ENCODE measurements at regions not wholly inside any gene's neighbourhood (a gene's known extent, or its start where the extent isn't known, plus 50 kb on each side); places are given as distances from the start of the nearest gene placed in this dataset.

DNA sequence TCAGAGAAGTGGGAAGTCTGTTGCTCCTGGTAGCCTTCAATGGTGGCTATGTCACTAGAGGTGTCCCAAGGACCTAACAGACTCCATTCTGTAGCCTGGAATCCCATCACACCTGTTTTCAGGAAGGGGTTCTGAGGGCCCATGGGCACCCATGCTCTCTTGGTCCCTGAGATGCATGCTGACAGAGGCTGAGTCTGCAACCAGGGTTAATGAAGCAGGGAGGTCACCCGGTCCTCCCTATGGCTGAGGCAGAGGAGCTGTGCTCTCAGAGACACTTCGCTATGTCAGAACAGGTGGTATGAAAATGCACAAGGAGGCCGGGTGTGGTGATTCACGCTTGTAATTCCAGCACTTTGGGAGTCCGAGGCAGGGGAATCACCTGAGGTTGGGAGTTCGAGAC is 452.1 kb downstream of the TCERG1L start:
- no peak for DNase-seq

DNA sequence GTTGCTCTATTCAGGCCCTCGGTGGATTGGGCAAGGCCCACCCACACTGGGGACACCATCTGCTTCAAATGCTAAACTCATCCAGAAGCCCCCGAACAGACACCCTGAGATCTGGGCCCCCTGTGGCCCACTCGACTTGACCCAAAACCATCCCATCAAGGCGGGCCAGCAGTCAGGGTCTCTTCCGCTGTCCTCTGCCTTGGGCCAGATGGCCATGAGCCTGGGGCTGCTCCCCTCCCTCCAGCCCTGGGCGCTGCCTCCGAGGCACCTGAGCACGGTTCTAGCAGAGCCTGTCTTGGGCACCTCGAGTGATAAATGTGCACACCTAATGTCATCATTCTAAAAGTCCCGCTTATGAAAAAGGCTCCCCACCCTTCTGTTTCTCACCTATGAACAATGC is 449.4 kb downstream of the TCERG1L start:
- DNase-seq = no peak

DNA sequence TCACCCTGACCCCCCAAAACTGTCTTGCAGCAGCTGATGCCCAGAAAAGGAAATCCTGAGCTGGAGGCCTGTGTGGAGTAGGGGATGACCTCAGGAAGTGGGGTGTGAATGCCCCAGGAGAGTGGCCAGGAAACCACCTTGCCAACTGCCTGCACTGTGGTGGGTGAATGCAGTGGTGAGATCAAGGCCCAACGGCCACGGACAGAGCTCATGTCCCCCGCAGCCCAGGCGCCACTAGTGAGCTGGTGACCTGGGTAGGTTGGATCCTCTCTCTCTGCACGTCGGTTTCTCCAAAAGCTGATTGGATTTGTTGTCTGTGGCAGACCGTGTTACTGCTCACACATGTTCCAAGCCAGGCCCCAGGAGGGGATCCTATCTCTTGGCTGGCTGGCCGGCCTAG is 448.9 kb downstream of the TCERG1L start:
- no peak for DNase-seq

DNA sequence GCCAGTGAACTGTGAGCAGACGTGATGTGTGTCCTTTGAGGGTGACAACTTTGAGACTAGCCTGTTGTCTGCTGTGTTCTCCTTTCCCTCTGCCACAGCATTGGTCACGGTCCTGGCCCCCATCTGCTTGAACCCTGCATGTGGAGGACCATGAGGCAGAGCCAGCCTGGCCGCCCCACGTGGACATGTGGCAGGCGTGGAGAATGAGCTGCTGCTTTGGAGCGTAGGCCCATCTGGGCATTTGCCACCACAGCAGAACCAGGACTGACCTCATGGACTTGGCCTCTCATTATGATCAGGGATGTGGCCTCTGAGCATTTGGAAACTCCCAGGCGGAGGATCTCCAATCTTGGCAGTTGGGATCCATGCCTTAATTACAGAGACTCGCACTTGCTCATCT is 448.5 kb downstream of the TCERG1L start:
- DNase-seq = no peak

DNA sequence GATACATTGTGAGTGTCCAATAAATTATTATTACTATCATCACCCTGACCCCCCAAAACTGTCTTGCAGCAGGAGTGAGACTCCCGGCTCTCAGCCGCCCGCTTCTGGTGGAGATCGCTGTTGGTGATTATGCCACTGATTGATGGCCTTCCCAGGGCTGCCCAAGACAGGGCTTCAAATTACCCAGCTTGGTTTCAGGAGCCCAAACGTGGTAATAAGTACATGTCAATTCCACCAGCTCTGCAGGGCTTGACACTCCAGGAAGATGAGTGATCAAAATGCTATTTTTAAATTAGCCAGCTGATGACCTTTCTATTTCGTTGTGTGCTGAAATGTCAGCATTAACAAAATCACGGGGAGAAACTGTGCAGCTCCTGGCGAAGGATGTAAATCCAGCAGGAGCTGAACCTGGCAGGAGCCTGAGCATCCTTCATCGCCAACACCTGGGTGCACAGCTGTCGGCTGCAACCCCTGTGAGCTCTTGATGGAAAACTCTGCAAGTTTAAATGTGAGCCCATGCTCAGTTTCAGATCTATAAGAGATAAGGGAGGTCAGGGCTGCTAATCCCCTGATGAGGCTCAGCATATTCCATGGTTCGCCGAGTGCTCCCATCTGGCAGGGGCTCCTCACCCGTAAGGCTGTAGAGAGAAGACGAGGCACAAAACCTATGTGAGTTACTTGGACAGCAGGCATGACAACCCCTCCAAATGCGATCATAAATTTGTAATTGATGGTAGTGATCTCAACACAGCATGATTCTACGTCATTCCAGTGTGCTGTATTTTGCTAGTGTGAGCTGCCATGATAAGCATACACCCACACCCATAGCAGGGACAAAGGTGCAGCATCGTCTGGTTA is 446.3 kb downstream of the TCERG1L start:
- DNase-seq = no peak

DNA sequence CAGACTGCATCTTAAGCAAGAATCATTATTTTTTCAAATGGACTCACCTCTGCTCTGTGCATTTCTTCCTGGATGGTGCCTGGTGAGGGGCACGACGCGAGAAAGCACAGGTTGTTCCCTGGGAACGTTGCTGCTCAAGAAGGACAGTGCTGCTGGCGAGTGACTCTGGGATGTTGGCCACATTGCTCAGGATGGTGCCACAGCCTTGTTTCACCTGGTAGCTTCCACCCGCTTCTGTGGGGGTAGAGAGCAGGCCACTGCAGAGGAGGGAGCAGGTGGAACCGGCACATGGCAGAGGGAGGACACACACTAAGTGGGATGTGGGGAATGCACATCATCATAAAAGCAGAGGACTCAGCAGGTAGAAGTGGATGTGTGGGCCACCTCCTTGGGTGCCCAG is 444.7 kb downstream of the TCERG1L start:
- no peak for DNase-seq

DNA sequence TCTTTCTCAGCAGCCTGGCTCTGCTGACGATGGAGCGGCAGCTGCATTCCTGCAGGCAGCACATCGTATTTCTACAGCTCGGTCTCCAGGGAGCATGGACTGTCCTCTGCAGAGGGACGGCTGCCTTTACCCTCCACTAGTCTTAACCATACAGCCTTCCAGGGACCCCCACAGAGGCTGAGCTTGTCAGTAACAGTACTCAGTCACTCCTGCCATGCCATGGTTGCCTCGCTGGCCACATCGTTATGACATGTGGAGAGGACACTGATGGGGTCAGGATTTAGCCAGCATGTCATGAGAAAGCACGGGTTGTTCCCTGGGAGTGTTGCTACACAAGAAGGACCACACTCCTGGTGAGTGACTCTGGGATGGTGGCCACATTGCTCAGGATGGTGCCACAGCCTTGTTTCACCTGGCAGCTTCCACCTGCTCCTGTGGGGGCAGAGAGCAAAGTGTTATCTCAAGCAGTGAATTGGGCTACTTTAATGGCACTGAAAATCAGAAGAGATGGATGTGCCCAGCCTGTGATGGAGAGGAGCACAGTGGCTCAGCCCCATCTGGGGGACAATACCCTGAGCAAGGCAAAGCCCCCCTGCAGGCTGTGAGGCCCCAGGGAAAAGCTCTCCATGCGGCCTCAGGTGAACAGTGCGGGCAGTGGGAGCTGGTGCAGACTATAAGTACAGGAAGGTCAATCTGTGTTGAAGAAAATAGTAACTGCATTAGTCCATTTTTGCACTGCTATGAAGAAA is 443.9 kb downstream of the TCERG1L start:
- DNase-seq = no peak

DNA sequence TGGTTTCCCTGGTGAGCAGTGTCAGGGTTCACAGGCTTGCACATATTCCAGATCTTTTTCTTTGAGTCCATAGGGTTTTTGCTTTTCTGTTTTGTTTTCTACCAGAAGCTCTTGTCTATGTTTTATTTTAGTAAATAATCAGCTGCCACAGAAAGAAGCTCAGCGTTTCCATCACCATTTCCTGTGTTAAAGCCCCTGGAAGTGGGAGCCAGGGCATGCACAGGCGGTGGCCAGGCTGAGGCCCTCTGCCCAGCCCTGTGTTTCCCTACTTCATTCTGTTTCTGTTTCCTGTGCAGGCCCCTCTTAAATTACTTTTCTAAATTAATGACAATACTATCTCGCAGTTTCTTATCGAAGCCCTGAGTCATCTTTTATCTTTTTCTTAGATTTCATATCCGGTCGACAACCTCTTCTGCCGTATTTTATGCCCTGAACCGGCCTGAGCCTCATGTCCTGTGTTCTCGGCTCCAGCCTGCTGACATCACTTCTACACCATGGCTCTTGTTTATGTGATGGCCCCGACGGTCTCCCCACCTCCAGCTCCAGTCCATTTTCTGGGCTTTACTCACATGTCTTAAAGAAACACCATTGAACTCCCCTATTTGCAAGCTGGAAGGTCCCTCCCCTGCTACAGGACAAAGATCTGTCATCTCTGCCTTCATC is 442.2 kb downstream of the TCERG1L start:
- no peak for DNase-seq

DNA sequence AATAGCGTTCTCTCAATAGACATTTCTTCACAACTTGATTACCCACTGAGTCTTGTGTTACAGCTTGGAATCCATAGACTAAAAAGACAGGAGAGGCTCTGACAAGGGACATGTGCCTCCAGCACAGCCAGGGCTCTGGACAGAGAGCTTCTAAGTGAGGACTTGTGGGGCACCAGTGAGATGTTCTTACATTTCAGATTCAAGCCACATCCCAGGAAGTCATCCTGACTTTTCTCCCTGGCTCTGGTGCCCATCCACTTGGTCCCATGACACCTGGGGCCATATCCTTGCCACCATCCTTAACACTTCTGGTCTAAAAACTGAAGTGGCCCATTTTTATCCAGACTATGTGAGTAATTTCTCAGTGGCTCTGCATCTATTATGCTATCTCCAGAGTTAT is 440.1 kb downstream of the TCERG1L start:
- no peak for DNase-seq

DNA sequence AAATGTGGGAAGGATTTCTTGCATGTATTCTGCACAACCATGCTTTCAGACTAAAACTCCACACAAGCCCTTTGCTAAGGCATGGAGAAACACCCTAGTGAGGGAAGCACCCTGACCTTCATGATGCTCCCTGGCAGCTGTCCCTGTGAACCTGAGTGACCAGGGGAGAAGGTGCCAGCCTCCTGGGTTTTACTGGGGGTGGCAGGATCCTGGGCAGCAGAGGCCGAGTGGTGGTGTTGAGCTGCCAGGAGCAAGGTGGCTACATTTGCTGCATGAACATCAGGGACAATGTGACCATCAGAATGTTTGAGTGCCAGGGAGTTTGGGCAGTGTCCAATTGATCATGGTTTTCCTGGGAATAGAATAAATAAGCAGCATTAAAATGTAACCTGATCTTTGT is 437.9 kb downstream of the TCERG1L start:
- DNase-seq = no peak

DNA sequence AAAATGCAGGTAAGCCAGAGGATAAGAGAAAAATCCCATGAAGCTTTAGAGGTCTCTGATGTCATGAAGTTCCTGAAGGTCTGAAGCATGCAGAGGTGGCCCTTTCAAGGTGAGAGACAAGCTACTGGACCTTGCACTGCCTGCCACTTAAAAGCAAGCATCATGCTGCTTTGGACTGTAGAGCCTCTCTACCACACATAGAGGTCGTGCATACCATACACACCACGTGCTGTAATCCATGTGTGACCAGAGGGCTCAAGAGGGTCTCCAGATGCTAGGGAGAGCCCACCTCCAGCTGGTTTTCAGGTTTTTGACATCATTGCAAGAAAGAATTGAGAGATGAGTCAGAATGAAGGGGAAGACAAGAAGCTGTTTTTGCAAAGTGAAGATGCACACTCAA is 436.4 kb downstream of the TCERG1L start:
- no peak for DNase-seq

DNA sequence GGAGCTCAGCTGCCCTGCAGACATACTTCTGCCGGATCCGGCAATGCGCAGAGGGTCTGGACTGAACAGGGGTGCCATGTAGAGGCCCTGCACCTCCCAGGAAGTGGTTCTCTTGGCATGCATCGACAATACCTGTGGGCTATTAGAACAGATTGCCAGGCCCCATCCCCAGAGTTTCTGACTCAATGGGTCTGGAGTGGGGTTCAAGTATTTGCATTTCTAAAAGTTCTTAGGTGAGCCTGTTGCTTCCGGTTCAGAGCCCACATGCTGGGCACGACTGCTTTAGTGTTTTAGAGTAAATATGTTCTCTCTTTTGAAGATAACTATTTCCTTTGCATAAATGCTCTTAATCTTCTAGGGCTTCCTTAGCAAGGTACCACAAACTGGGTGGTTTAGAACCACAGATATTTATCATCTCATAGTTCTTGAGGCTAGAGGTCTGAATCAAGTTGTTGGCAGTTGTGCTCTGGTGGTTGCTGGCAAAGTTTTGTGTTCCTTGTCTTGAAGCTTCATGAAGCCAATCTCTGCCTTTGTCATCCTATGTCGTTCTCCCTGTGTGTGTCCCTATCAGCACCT is 435.5 kb downstream of the TCERG1L start:
- DNase-seq = no peak

DNA sequence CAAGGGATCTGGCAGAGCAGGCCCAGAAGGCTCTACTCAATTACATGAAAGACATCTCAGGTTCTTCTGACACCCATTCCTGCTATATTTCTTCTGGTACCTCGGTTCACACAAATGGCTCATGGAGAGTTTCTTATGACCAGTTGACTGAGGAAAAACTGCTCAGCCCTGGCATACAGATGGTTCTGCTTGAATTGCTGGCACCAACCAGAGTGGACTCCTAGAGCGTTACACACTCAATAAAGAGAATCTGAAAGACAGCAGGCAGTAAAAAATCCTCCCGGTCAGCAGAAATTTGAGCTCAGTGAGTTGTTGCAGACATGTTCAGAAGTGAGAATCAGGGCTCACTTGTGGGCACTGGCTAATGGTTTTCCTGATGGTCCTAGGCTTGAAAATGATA is 434.4 kb downstream of the TCERG1L start:
- no peak for DNase-seq

DNA sequence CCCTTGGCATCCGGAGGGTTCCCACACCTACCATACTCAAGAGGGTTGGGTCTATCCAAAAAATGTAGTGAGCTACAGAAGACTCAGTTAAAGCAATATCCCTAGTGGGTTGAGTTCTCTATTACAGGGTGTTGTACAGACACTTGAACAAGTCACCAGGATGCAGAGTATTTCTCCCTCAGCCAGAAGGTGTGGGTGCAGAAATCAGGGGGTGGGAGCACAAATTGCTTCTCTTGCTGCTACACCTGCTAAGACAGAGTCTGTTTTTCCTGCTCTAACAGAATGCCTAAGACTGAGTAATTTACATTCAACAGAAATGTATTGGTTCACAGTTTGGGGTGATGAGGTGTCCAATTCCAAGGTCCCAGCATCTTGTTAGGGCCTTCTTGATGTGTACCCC is 433.4 kb downstream of the TCERG1L start:
- no peak for DNase-seq

DNA sequence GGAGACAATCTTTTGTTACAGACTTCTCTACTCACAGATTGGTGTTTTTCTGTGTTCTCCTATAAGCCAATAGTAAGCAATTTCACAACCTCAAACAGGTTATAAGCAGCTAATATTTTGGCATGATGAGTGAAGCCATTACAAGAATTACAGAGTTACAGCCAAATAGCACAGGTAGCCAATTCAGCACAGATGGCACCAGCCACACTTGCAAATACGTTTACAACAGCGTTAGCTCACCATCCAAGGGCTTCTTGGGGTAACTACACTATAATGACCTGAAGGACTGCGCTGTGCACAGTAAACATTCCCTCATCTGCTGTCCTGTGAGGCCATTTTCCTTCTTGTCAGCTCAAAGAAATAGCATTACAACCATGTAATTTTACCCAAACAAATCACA is 428.6 kb downstream of the TCERG1L start:
- no peak for DNase-seq

DNA sequence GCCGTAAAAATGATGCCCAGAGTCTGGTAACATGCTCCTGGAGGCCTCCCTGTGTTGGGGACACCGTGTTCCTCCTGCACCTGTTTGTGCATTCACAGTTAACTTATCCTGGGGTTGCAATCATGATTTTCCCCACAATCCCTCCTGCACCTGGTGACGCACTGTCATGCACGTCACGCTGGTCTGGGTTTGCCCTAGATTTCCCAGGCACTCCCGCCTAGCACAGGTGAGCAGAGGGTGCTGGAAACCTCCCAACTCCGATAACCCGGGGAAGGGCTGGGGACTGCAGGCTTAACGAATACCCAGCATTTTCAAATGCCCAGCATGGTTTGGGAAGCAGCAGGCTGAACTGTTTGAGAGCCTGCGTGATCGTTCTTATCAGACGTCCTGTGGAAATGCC is 427.1 kb downstream of the TCERG1L start:
- DNase-seq = no peak

DNA sequence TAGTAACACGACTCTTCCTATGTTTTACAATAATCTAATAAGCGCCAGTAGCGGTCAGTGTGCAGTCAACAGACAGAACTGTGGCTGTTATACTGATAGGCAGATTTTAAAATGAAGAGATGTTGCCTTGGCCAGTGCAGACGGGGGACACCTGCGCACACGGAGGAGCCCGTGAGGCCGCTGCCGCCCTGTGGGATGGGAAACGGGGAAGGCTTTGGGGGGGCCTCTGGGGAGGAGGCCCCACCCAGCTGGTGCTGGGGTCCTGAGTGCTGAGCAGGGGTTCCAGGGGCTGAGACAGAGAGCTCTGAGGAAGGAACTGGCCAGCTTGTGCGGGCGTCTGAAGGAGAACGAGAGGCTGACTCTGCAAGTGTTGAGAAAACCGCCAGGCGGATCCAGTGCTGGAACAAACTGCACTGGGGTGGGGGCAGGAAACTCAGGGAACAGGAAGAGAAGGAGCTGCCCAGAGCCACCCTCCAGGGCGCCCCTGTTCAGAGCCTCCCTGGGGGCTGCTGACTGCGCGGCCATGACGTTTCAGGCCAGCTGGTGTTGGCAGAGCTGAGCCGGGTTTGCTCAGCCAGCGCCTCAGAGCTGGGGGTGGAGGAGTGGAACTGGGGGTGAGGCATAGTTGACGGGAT is 426.4 kb downstream of the TCERG1L start:
- no peak for DNase-seq

DNA sequence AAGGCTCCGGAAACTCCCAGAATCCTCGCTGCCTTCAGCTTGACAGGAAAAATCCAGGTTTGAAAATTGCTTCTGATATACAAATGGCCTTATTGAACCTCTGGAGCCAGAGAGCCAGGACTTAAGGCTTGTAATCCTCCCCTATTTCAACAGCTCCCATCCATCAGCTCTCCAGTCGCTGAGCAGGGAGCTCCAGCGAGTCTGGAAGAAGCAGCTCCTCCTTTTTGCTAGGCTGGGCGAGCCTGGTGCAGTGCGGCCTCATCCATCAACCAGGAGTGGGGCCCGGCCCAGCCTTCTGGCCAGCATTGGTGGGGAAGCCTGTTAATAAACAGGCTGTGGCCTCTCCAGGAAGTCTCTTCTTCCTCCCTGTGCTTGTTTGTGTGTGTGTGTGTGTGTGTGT is 424.4 kb downstream of the TCERG1L start:
- DNase-seq = no peak

DNA sequence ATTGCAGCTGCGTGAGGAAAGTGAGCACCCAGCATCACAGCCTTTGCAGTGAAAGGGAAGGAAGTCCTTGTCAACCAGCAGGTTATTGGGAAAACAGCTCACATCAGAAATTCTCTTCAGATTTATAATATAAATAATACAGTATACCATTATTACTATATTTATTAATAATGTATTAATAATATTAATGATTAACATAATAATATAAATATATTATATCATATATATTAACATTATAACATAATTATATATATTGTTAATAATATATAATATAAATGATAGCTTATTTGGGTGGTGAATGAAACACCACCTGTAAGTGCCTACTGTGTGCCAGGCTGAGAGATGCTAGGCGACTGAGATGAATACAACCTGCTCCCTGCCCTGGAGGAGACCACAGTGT is 423.0 kb downstream of the TCERG1L start:
- no peak for DNase-seq

DNA sequence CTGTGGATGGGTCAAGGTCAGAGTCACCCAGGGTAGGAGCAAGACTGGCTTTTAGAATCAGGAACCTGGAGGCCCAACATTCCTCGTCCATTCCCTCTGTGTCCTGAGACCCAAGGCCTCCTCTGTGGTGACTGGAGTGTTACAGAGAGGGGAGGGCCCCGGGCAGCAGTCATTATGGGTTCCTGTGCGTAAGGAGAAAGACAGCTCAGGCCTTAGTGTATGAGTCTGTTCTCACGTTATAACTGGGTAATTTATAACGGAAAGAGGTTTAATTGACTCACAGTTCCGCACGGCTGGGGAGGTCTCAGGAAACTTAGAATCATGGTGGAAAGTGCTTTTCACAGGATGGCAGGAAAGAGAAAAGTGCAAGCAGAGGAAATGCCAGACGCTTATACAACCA is 422.3 kb downstream of the TCERG1L start:
- no peak for DNase-seq

DNA sequence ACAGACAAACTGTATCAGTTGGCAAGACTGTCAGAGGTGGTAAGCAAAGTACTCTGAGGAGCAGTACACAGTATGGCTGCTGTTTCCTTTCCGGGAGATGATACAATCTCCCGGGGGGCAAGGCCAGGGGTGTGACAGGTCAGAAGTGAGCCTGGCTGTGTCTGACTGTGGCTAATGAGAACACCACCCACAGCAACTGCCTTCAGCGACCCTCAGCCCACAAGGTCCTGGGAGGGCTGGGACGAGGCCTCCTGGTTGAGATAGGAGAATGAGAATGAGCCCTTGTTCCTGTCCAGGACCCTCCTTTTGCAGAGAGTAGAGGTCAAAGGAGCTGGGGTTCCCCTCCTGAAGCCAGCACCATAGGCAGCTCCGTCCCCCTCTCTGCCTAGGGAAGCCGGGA is 421.7 kb downstream of the TCERG1L start:
- no peak for DNase-seq

DNA sequence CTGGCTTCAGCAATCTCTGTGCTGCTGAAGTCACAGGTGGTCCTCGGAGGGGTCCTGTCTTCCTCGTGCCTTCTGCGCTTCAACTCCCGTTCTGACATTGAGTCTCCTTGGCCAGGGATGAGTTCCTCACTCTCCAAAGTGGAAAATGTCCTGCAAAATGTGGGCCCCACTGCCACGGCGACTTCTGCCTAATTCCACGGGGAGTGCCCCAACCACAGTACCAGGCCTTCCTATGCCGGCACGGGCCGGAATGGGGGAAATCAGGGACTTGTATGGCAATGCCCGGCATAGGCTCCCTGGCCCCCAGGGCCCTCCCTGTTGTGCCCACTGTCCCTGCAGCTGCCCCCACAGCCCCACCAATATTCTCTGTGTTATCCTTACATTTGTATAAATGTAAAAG is 420.5 kb downstream of the TCERG1L start:
- DNase-seq = no peak

DNA sequence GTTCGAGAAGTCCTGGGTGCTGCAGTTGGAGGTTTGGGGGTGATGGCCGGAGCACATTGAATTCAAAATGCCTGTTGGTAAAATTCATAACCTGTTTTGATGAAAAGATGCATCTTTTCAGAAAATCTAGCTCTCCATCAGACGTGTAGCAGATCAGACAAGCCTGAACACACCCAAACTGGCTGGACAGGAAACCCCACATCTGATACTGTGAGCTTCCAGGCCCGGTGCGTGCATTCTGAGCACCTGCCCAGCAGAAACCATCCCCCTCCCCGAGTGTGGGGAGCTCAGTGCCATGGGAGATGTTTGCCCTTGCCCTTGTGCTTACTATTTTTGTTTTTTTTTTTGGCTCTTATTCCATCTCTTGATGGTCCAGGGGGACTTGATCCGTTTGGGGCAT is 417.1 kb downstream of the TCERG1L start:
- no peak for DNase-seq

Measured in CD4-positive, alpha-beta T cell treated with Interleukin-15 for 1 hour (primary cell).